Sigmoid colon (tissue), 6 donors: ENCODE measurements at regions not wholly inside any gene's neighbourhood (a gene's known extent, or its start where the extent isn't known, plus 50 kb on each side); places are given as distances from the start of the nearest gene placed in this dataset.

Experiments used
- DNase-seq: peaks from one replicate; pipeline ENCODE4 v3.0.0-alpha.2; 2019
- H3K27ac ChIP-seq, 4 donors: fragments of 200-600 bp; sonication (generic); one replicate each; pipeline ENCODE4 v1.5.1; 2016 to 2019; ENCODE audit warnings: mild to moderate bottlenecking in 1 of 4
- H3K27me3 ChIP-seq, 3 donors: fragments of 200-600 bp; sonication (generic); one replicate each; pipeline ENCODE4 v1.5.1; 2019; ENCODE audit warnings: mild to moderate bottlenecking in 1 of 3
- H3K36me3 ChIP-seq, 4 donors: fragments of 200-600 bp; sonication (generic); one replicate each; pipeline ENCODE4 v1.5.1; 2016 to 2019
- H3K4me1 ChIP-seq, 4 donors: fragments of 200-600 bp; sonication (generic); one replicate each; pipeline ENCODE4 v1.5.1; 2017 to 2019
- H3K4me3 ChIP-seq, 4 donors: fragments of 200-600 bp; sonication (generic); one replicate each; pipeline ENCODE4 v1.5.1; 2017 to 2019; ENCODE audit warnings: mild to moderate bottlenecking in 2 of 4, moderate library complexity in 1 of 4
- H3K9me3 ChIP-seq, 4 donors: fragments of 200-600 bp in 3 of 4; sonication (generic) in 3 of 4; one replicate each; pipeline versions ENCODE4 v1.5.1 to v1.6.1; 2013 to 2019
- CTCF ChIP-seq, 4 experiments: fragments of 450-650 bp in 3 of 4; fragments of 200-600 bp in 1 of 4; IDR thresholded peaks; one replicate each; pipeline ENCODE4 v1.5.1; 2016 to 2019; ENCODE audit warnings: antibody characterized with exemption in 4 of 4, mild to moderate bottlenecking in 3 of 4, moderate library complexity in 2 of 4
- EP300 ChIP-seq, 4 donors: sonication (generic); formaldehyde crosslinking; IDR thresholded peaks; one replicate each; pipeline ENCODE4 v1.6.1; 2017; ENCODE audit warnings: antibody characterized with exemption in 4 of 4
- POLR2A ChIP-seq, 2 donors: fragments of 450-650 bp; IDR thresholded peaks; one replicate each; pipeline ENCODE4 v1.6.1; 2016; ENCODE audit warnings: antibody characterized with exemption in 2 of 2, mild to moderate bottlenecking in 2 of 2, moderate library complexity in 2 of 2
- POLR2AphosphoS5 ChIP-seq, 4 donors: sonication (generic); formaldehyde crosslinking; IDR thresholded peaks; one replicate each; pipeline ENCODE4 v1.6.1; 2017; ENCODE audit warnings: antibody characterized with exemption in 4 of 4
- WGBS, 2 donors: extraction: QIAGEN DNeasy Blood & Tissue Kit; methylation state at CpG; one replicate each; pipeline ENCODE4 v1.1.7; 2013; 5-methylcytosine and 5-hydroxymethylcytosine counted together
- intact Hi-C: fragments of 100-400 bp; cut with DNase I; formaldehyde crosslinking; loops from one replicate; pipeline ENCODE4 v1.15.1; 2023
- donor health status: healthy with polysubstance abuse.
- donor health status: healthy.

GRCh38 chr22:27164781-27165503, 507.6 kb downstream of the MIAT start:
- Histone ChIP-seq H3K4me3 (no peak overlapping the region), H3K4me1 (peaks cover 0 to under 1% (median 0%) of the 10 kb centered on the region in 4 donors), H3K36me3 (no peaks in the 10 kb centered on the region), H3K9me3 (no peaks in the 10 kb centered on the region), H3K27me3 (no peaks in the 10 kb centered on the region), H3K27ac (no peak overlapping the region)
- 69 to 82% methylated on average over 5 of the region's 5 CpGs for WGBS, 2 donors
- TF ChIP-seq POLR2AphosphoS5 (IDR thresholded peaks at IDR 0.05): no peak
- no peak for TF ChIP-seq CTCF (IDR thresholded peaks at IDR 0.05)
- no peak for TF ChIP-seq POLR2A (IDR thresholded peaks at IDR 0.05)
- TF ChIP-seq EP300 (IDR thresholded peaks at IDR 0.05): no peak
- intact Hi-C loops: no loop called here
- DNase-seq: no peak

GRCh38 chr22:27168681-27169080, 511.3 kb downstream of the MIAT start:
- intact Hi-C loops: no loop called here
- no peak overlapping the region for H3K27ac ChIP-seq
- no peak for DNase-seq
- no peaks in the 10 kb centered on the region for H3K27me3 ChIP-seq
- H3K4me3 ChIP-seq: no peak overlapping the region
- H3K4me1 ChIP-seq: peaks cover 0 to 12% (median 9%) of the 10 kb centered on the region in 4 donors
- no peaks in the 10 kb centered on the region for H3K36me3 ChIP-seq
- TF ChIP-seq EP300 (IDR thresholded peaks at IDR 0.05) (no peak), CTCF (IDR thresholded peaks at IDR 0.05) (no peak), POLR2A (IDR thresholded peaks at IDR 0.05) (no peak), POLR2AphosphoS5 (IDR thresholded peaks at IDR 0.05) (no peak)
- no peaks in the 10 kb centered on the region for H3K9me3 ChIP-seq
- WGBS, 2 donors: 72 to 73% methylated on average over 3 of the region's 3 CpGs

- WGBS, 2 donors: 58 to 66% methylated on average over 4 of the region's 4 CpGs
- peak; percentile 81 for DNase-seq
- peaks cover 0 to 12% (median 9%) of the 10 kb centered on the region in 4 donors for H3K4me1 ChIP-seq
- H3K4me3 ChIP-seq: no peak overlapping the region
- no peaks in the 10 kb centered on the region for H3K9me3 ChIP-seq
- no peaks in the 10 kb centered on the region for H3K36me3 ChIP-seq
- intact Hi-C loops: no loop called here
- peak overlapping the region in 1 of 4 donors; percentile 40 for H3K27ac ChIP-seq
- TF ChIP-seq EP300 (IDR thresholded peaks at IDR 0.05) (peak in 1 of 4 donors; percentile 1), POLR2AphosphoS5 (IDR thresholded peaks at IDR 0.05) (peak in 3 of 4 donors; percentile 54 to 65 (median 56)), CTCF (IDR thresholded peaks at IDR 0.05) (no peak), POLR2A (IDR thresholded peaks at IDR 0.05) (no peak)
- no peaks in the 10 kb centered on the region for H3K27me3 ChIP-seq
Measured at GRCh38 chr22:27170491-27170890, 513.1 kb downstream of the MIAT start.

- Histone ChIP-seq H3K9me3 (no peaks in the 10 kb centered on the region), H3K27me3 (no peaks in the 10 kb centered on the region), H3K4me3 (no peak overlapping the region), H3K27ac (peak overlapping the region in 1 of 4 donors; percentile 40), H3K4me1 (peaks cover 0 to 12% (median 9%) of the 10 kb centered on the region in 4 donors), H3K36me3 (no peaks in the 10 kb centered on the region)
- TF ChIP-seq POLR2AphosphoS5 (IDR thresholded peaks at IDR 0.05) (no peak), EP300 (IDR thresholded peaks at IDR 0.05) (no peak), CTCF (IDR thresholded peaks at IDR 0.05) (no peak), POLR2A (IDR thresholded peaks at IDR 0.05) (no peak)
- DNase-seq: no peak
- intact Hi-C loops: no loop called here
- WGBS, 2 donors: 90 to 97% methylated on average over 2 of the region's 2 CpGs
Measured at GRCh38 chr22:27171212-27171611, 513.8 kb downstream of the MIAT start.
